OCI-LY7 (cell line): ENCODE measurements at regions not wholly inside any gene's neighbourhood (a gene's known extent, or its start where the extent isn't known, plus 50 kb on each side); places are given as distances from the start of the nearest gene placed in this dataset.

Experiments
- BruUV-seq: library from RNA; stranded (reverse); fragments of 400-500 nt; replicated peaks from 2 replicates; lab custom pipeline; 2021; lab: Mats Ljungman, UMichigan
- CTCF ChIA-PET: fragments of 300-600 bp; sonication (Branson Sonifier 250); formaldehyde crosslinking; loops from one replicate; lab custom pipeline; 2022; ENCODE audit warnings: antibody characterized with exemption; ENCODE audit not compliant: unreplicated experiment; lab: Charles Lee
- POLR2A ChIA-PET: fragments of 300-600 bp; sonication (Branson Sonifier 250); formaldehyde crosslinking; loops from one replicate; lab custom pipeline; 2022; ENCODE audit warnings: antibody characterized with exemption; lab: Charles Lee
- DNase-seq: peaks from one replicate; pipeline ENCODE4 v3.0.0-alpha.2; 2015; ENCODE audit warnings: low spot score
- H2AFZ ChIP-seq: fragments of 200-600 bp; sonication (generic), shearing (Covaris generic); 2 replicates; pipeline ENCODE4 v1.6.1; 2014; ENCODE audit warnings: mild to moderate bottlenecking, antibody characterized with exemption, low read length, moderate library complexity
- H3K27ac ChIP-seq: fragments of 200-600 bp; sonication (generic); 2 replicates; pipeline ENCODE4 v1.5.1; 2014; ENCODE audit warnings: mixed run types, low read depth, mild to moderate bottlenecking, moderate library complexity, low read length, inconsistent platforms; ENCODE audit not compliant: poor library complexity, severe bottlenecking
- H3K36me3 ChIP-seq: fragments of 200-600 bp; sonication (generic); 2 replicates; pipeline ENCODE4 v1.6.1; 2014; ENCODE audit warnings: mild to moderate bottlenecking, antibody characterized with exemption, low read length, moderate library complexity, mixed read lengths; ENCODE audit not compliant: insufficient read depth
- H3K4me1 ChIP-seq: fragments of 200-600 bp; sonication (generic); 2 replicates; pipeline ENCODE4 v1.5.1; 2014; ENCODE audit warnings: mild to moderate bottlenecking, low read length; ENCODE audit not compliant: insufficient read depth, poor library complexity, severe bottlenecking
- H3K4me2 ChIP-seq: fragments of 200-600 bp; sonication (generic); 2 replicates; pipeline ENCODE4 v1.6.1; 2014; ENCODE audit warnings: mild to moderate bottlenecking, low read length
- H3K4me3 ChIP-seq: fragments of 200-600 bp; sonication (generic); 2 replicates; pipeline ENCODE4 v1.5.1; 2014; ENCODE audit warnings: mild to moderate bottlenecking, low read depth, low read length; ENCODE audit not compliant: poor library complexity, severe bottlenecking
- H3K79me2 ChIP-seq: fragments of 200-600 bp; sonication (generic); 2 replicates; pipeline ENCODE4 v1.6.1; 2016; ENCODE audit warnings: low read depth, mild to moderate bottlenecking, low read length, moderate library complexity, mixed read lengths; ENCODE audit not compliant: insufficient read depth
- H3K9me2 ChIP-seq: fragments of 200-600 bp; sonication (generic); 2 replicates; pipeline ENCODE4 v1.6.1; 2016; ENCODE audit warnings: mild to moderate bottlenecking, low read length, mixed read lengths; ENCODE audit not compliant: insufficient read depth
- H3K9me3 ChIP-seq: fragments of 200-600 bp; sonication (generic); 2 replicates; pipeline ENCODE4 v1.6.1; 2014; ENCODE audit warnings: mild to moderate bottlenecking, mixed run types, low read length, mixed read lengths
- H4K20me1 ChIP-seq: fragments of 200-600 bp; sonication (generic); 2 replicates; pipeline ENCODE4 v1.6.1; 2014; ENCODE audit warnings: mild to moderate bottlenecking, antibody characterized with exemption, low read length, moderate library complexity, mixed read lengths; ENCODE audit not compliant: insufficient read depth
- CTCF ChIP-seq: fragments of 200-600 bp; sonication (generic); conservative IDR thresholded peaks from 2 replicates; pipeline ENCODE4 v1.5.1; 2014; ENCODE audit warnings: mild to moderate bottlenecking, antibody characterized with exemption, low read length, moderate library complexity, mixed read lengths
- EZH2phosphoT487 ChIP-seq: fragments of 200-600 bp; sonication (generic); IDR thresholded peaks from 2 replicates; pipeline ENCODE4 v1.6.1; 2018; ENCODE audit warnings: low read depth, borderline replicate concordance, mild to moderate bottlenecking, mixed run types, antibody characterized with exemption, low read length, moderate library complexity, mixed read lengths
- intact Hi-C: fragments of 100-400 bp; cut with micrococcal nuclease; formaldehyde crosslinking; loops from one replicate; pipeline ENCODE4 v1.10.0; 2022; ENCODE audit not compliant: unreplicated experiment

GRCh38 chr11:95486979-95487378 is 256.0 kb upstream of the SESN3 start:
- Histone ChIP-seq H3K4me3 (no peak overlapping the region), H3K9me2 (no peaks in the 10 kb centered on the region), H2AFZ (no peak overlapping the region), H4K20me1 (no peaks in the 10 kb centered on the region), H3K36me3 (no peaks in the 10 kb centered on the region), H3K9me3 (no peaks in the 10 kb centered on the region), H3K4me1 (no peaks in the 10 kb centered on the region), H3K27ac (no peak overlapping the region), H3K79me2 (no peaks in the 10 kb centered on the region), H3K4me2 (no peak overlapping the region)
- intact Hi-C loops, result no loop called here
- TF ChIP-seq EZH2phosphoT487, result no peak
- no peak for TF ChIP-seq CTCF
- ChIA-PET POLR2A (interaction anchor here (0.6 to 1.2 kb wide), 2 partner anchors 13 to 278 kb away, joined by 3 to 4 read pairs; no protein-coding TSS in a partner anchor), CTCF (no interaction called here)
- BruUV-seq, result no TSS peak
- DNase-seq, result no peak

- no peak overlapping the region for H3K27ac ChIP-seq
- H3K4me2 ChIP-seq, result no peak overlapping the region
- no TSS peak for BruUV-seq
- CTCF ChIA-PET, result no interaction called here
- no peaks in the 10 kb centered on the region for H3K9me3 ChIP-seq
- H3K4me1 ChIP-seq, result no peaks in the 10 kb centered on the region
- POLR2A ChIA-PET, result interaction anchor here (1.2 kb wide), 1 partner anchor 13 kb away, joined by 3 read pairs; no protein-coding TSS in a partner anchor
- H3K36me3 ChIP-seq, result no peaks in the 10 kb centered on the region
- no peaks in the 10 kb centered on the region for H3K79me2 ChIP-seq
- no peak overlapping the region for H2AFZ ChIP-seq
- no peak for DNase-seq
- intact Hi-C loops, result no loop called here
- H4K20me1 ChIP-seq, result no peaks in the 10 kb centered on the region
- no peak overlapping the region for H3K4me3 ChIP-seq
- TF ChIP-seq CTCF (no peak), EZH2phosphoT487 (no peak)
- H3K9me2 ChIP-seq, result no peaks in the 10 kb centered on the region
Measured at GRCh38 chr11:95486466-95486865, 255.5 kb upstream of the SESN3 start.

GRCh38 chr11:95485115-95485900 is 254.3 kb upstream of the SESN3 start:
- no peaks in the 10 kb centered on the region for H4K20me1 ChIP-seq
- DNase-seq, result no peak
- no peak overlapping the region for H2AFZ ChIP-seq
- no peaks in the 10 kb centered on the region for H3K4me1 ChIP-seq
- H3K9me3 ChIP-seq, result no peaks in the 10 kb centered on the region
- no peak for TF ChIP-seq CTCF
- no peak for TF ChIP-seq EZH2phosphoT487
- intact Hi-C loops, result no loop called here
- H3K27ac ChIP-seq, result no peak overlapping the region
- no peaks in the 10 kb centered on the region for H3K36me3 ChIP-seq
- no peak overlapping the region for H3K4me3 ChIP-seq
- H3K9me2 ChIP-seq, result no peaks in the 10 kb centered on the region
- no peak overlapping the region for H3K4me2 ChIP-seq
- ChIA-PET POLR2A (interaction anchor here (0.6 kb wide), 2 partner anchors 8 to 395 kb away, joined by 3 to 4 read pairs; no protein-coding TSS in a partner anchor), CTCF (no interaction called here)
- no TSS peak for BruUV-seq
- no peaks in the 10 kb centered on the region for H3K79me2 ChIP-seq
